ENCODE measurements at regions not wholly inside any gene's neighbourhood (a gene's known extent, or its start where the extent isn't known, plus 50 kb on each side); places are given as distances from the start of the nearest gene placed in this dataset.

- H3K4me3 ChIP-seq (ENCODE audit: low read depth, low read length): no peak overlapping the region
- DNase-seq (ENCODE audit: low read depth): no peak
- TF ChIP-seq CTCF (IDR thresholded peaks at IDR 0.05; ENCODE audit: insufficient read depth, low read depth, low read length): no peak
- H3K36me3 ChIP-seq (ENCODE audit: control insufficient read depth, insufficient read depth, low read length): no peaks in the 10 kb centered on the region
- CTCF ChIA-PET: no interaction called here
- POLR2A ChIA-PET: no interaction called here
- no peaks in the 10 kb centered on the region for H3K27me3 ChIP-seq (ENCODE audit: control insufficient read depth, insufficient read depth, low read length)
Observed at GRCh38 chr7:153423210-153423590, 629.0 kb upstream of the DPP6 start.

GRCh38 chr7:153430931-153431330 lies 621.3 kb upstream of the DPP6 start:
- no peak for TF ChIP-seq CTCF (IDR thresholded peaks at IDR 0.05; ENCODE audit: insufficient read depth, low read depth, low read length)
- ChIA-PET CTCF (no interaction called here), POLR2A (no interaction called here)
- H3K27me3 ChIP-seq (ENCODE audit: control insufficient read depth, insufficient read depth, low read length): no peaks in the 10 kb centered on the region
- no peak for DNase-seq (ENCODE audit: low read depth)
- no peaks in the 10 kb centered on the region for H3K36me3 ChIP-seq (ENCODE audit: control insufficient read depth, insufficient read depth, low read length)
- no peak overlapping the region for H3K4me3 ChIP-seq (ENCODE audit: low read depth, low read length)

DNA sequence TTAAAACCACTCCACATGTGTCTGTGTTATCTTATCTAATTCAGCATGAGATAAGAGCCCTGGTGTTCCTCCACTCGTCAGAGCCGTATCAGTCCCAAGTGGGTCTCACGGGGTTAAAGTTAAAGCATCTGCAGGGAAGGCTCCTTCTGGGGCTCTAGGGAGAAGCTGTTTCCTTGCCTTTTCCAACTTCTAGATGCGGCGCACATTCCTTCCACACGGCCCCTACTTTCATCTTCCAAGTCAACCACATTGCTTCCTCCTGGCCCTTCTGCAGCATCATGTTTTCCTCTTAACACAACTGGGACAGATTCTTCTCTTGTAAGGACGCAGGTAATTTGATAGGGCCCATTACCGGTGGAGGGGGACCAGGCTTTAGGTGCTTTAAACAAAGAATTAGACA lies 620.1 kb upstream of the DPP6 start:
- POLR2A ChIA-PET: no interaction called here
- CTCF ChIA-PET: no interaction called here
- no peak overlapping the region for H3K4me3 ChIP-seq (ENCODE audit: low read depth, low read length)
- TF ChIP-seq CTCF (IDR thresholded peaks at IDR 0.05; ENCODE audit: insufficient read depth, low read depth, low read length): no peak
- H3K27me3 ChIP-seq (ENCODE audit: control insufficient read depth, insufficient read depth, low read length): no peaks in the 10 kb centered on the region
- no peak for DNase-seq (ENCODE audit: low read depth)
- H3K36me3 ChIP-seq (ENCODE audit: control insufficient read depth, insufficient read depth, low read length): no peaks in the 10 kb centered on the region

- POLR2A ChIA-PET: no interaction called here
- TF ChIP-seq CTCF (IDR thresholded peaks at IDR 0.05; ENCODE audit: insufficient read depth, low read depth, low read length): no peak
- no peak for DNase-seq (ENCODE audit: low read depth)
- Histone ChIP-seq H3K36me3 (ENCODE audit: control insufficient read depth, insufficient read depth, low read length) (no peaks in the 10 kb centered on the region), H3K27me3 (ENCODE audit: control insufficient read depth, insufficient read depth, low read length) (no peaks in the 10 kb centered on the region), H3K4me3 (ENCODE audit: low read depth, low read length) (no peak overlapping the region)
- CTCF ChIA-PET: no interaction called here
Observed at GRCh38 chr7:153433223-153433622, 619.0 kb upstream of the DPP6 start.

DNA sequence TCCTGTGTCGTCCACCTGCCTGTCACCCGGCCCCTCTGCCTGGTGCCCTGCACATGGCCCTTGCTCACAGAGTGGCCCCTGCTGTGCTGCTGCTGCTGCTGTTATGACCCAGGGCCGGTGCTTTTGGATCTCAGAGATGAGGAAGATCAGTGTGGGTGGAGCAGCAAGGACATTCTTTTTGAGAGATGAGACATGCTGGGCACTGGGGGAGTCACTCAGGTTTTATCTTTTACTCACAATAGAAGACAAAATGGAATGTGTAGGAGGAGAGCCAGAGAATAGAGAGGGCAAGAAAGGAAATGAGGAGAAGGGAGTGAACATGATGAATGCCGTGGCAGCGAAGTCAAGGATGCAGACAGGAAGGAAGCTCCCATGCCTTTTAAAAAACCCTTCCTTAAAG lies 611.5 kb upstream of the DPP6 start:
- POLR2A ChIA-PET: no interaction called here
- CTCF ChIA-PET: no interaction called here
- no peaks in the 10 kb centered on the region for H3K27me3 ChIP-seq (ENCODE audit: control insufficient read depth, insufficient read depth, low read length)
- H3K4me3 ChIP-seq (ENCODE audit: low read depth, low read length): no peak overlapping the region
- DNase-seq (ENCODE audit: low read depth): no peak
- H3K36me3 ChIP-seq (ENCODE audit: control insufficient read depth, insufficient read depth, low read length): no peaks in the 10 kb centered on the region
- TF ChIP-seq CTCF (IDR thresholded peaks at IDR 0.05; ENCODE audit: insufficient read depth, low read depth, low read length): no peak

All from BJ (cell line).